ENCODE measurements at regions not wholly inside any gene's neighbourhood (a gene's known extent, or its start where the extent isn't known, plus 50 kb on each side); places are given as distances from the start of the nearest gene placed in this dataset.

- Histone ChIP-seq H3K18ac (ENCODE audit: low read length) (no peak overlapping the region), H3K4me1 (ENCODE audit: control insufficient read depth in 2 of 2, insufficient read depth in 1 of 2, low read depth in 1 of 2, low read length in 2 of 2) (no peaks in the 10 kb centered on the region), H2BK5ac (ENCODE audit: low read length) (no peak overlapping the region), H3K14ac (ENCODE audit: low read length) (no peak overlapping the region), H3K27me3 (ENCODE audit: control insufficient read depth in 3 of 3, insufficient read depth in 3 of 3, low read depth in 1 of 3, low read length in 3 of 3) (no peaks in the 10 kb centered on the region), H3K36me3 (replicated peaks in 1 of 2; ENCODE audit: control insufficient read depth in 2 of 2, insufficient read depth in 2 of 2, low read length in 2 of 2) (no peaks in the 10 kb centered on the region), H3K4me2 (ENCODE audit: insufficient read depth, low read length, poor library complexity, severe bottlenecking) (no peak overlapping the region), H3K9ac (ENCODE audit: low read depth, low read length, poor library complexity) (no peak overlapping the region), H3K27ac (replicated peaks; ENCODE audit: low read length) (no peak overlapping the region), H3K4ac (ENCODE audit: low read length) (no peak overlapping the region), H2AK5ac (ENCODE audit: low read depth, low read length) (no peak overlapping the region), H4K8ac (ENCODE audit: low read depth, low read length) (no peak overlapping the region), H4K91ac (ENCODE audit: low read depth, low read length, poor library complexity) (no peak overlapping the region), H3K4me3 (ENCODE audit: low read length in 2 of 2) (no peak overlapping the region), H2BK120ac (ENCODE audit: low read depth, low read length) (no peak overlapping the region), H2BK15ac (ENCODE audit: low read length) (no peak overlapping the region), H3K9me3 (replicated peaks in 1 of 2; ENCODE audit: control insufficient read depth in 2 of 2, insufficient read depth in 1 of 2, low read depth in 1 of 2, low read length in 2 of 2) (no peaks in the 10 kb centered on the region), H2AFZ (ENCODE audit: low read length) (no peak overlapping the region), H3K79me1 (ENCODE audit: low read depth, low read length) (no peaks in the 10 kb centered on the region), H3K23ac (ENCODE audit: low read depth, low read length, poor library complexity) (no peak overlapping the region), H2BK12ac (ENCODE audit: low read length) (no peak overlapping the region)
- no peak for DNase-seq (ENCODE audit: low spot score)
- no CpG with 5 or more reads among the region's 3 CpGs for WGBS, 2 donors (ENCODE audit: extremely low coverage in 2 of 2, insufficient read length in 2 of 2, insufficient replicate concordance in 1 of 2)
These were observed 665.2 kb downstream of the TOX3 start for GRCh38 chr16:51881731-51882130.

GRCh38 chr16:51880776-51881175, 666.2 kb downstream of the TOX3 start:
- no peak overlapping the region for H3K27ac ChIP-seq (replicated peaks; ENCODE audit: low read length)
- no peak for DNase-seq (ENCODE audit: low spot score)
- no CpG with 5 or more reads among the region's 4 CpGs for WGBS, 2 donors (ENCODE audit: extremely low coverage in 2 of 2, insufficient read length in 2 of 2, insufficient replicate concordance in 1 of 2)

GRCh38 chr16:51877686-51878085, 669.3 kb downstream of the TOX3 start:
- no peak overlapping the region for H3K18ac ChIP-seq (ENCODE audit: low read length)

More at GRCh38 chr16:51880776-51881175, 666.2 kb downstream of the TOX3 start:
- Histone ChIP-seq H3K4ac (ENCODE audit: low read length) (no peak overlapping the region), H3K4me1 (ENCODE audit: control insufficient read depth in 2 of 2, insufficient read depth in 1 of 2, low read depth in 1 of 2, low read length in 2 of 2) (no peaks in the 10 kb centered on the region), H3K9me3 (replicated peaks in 1 of 2; ENCODE audit: control insufficient read depth in 2 of 2, insufficient read depth in 1 of 2, low read depth in 1 of 2, low read length in 2 of 2) (no peaks in the 10 kb centered on the region), H3K27me3 (ENCODE audit: control insufficient read depth in 3 of 3, insufficient read depth in 3 of 3, low read depth in 1 of 3, low read length in 3 of 3) (no peaks in the 10 kb centered on the region), H2BK5ac (ENCODE audit: low read length) (no peak overlapping the region), H3K36me3 (replicated peaks in 1 of 2; ENCODE audit: control insufficient read depth in 2 of 2, insufficient read depth in 2 of 2, low read length in 2 of 2) (no peaks in the 10 kb centered on the region), H3K9ac (ENCODE audit: low read depth, low read length, poor library complexity) (no peak overlapping the region), H2BK12ac (ENCODE audit: low read length) (no peak overlapping the region), H2AK5ac (ENCODE audit: low read depth, low read length) (no peak overlapping the region), H3K79me1 (ENCODE audit: low read depth, low read length) (no peaks in the 10 kb centered on the region), H2AFZ (ENCODE audit: low read length) (no peak overlapping the region), H3K23ac (ENCODE audit: low read depth, low read length, poor library complexity) (no peak overlapping the region), H2BK120ac (ENCODE audit: low read depth, low read length) (no peak overlapping the region), H3K14ac (ENCODE audit: low read length) (no peak overlapping the region), H3K4me3 (ENCODE audit: low read length in 2 of 2) (no peak overlapping the region), H2BK15ac (ENCODE audit: low read length) (no peak overlapping the region), H3K4me2 (ENCODE audit: insufficient read depth, low read length, poor library complexity, severe bottlenecking) (no peak overlapping the region), H4K91ac (ENCODE audit: low read depth, low read length, poor library complexity) (no peak overlapping the region), H3K18ac (ENCODE audit: low read length) (no peak overlapping the region), H4K8ac (ENCODE audit: low read depth, low read length) (no peak overlapping the region)

GRCh38 chr16:51876934-51877333, 670.0 kb downstream of the TOX3 start:
- no CpG with 5 or more reads among the region's 3 CpGs for WGBS, 2 donors (ENCODE audit: extremely low coverage in 2 of 2, insufficient read length in 2 of 2, insufficient replicate concordance in 1 of 2)
- H3K4me2 ChIP-seq (ENCODE audit: insufficient read depth, low read length, poor library complexity, severe bottlenecking) = no peak overlapping the region
- H4K8ac ChIP-seq (ENCODE audit: low read depth, low read length) = no peak overlapping the region
- H2BK12ac ChIP-seq (ENCODE audit: low read length) = no peak overlapping the region
- no peaks in the 10 kb centered on the region for H3K27me3 ChIP-seq (ENCODE audit: control insufficient read depth in 3 of 3, insufficient read depth in 3 of 3, low read depth in 1 of 3, low read length in 3 of 3)
- no peaks in the 10 kb centered on the region for H3K36me3 ChIP-seq (replicated peaks in 1 of 2; ENCODE audit: control insufficient read depth in 2 of 2, insufficient read depth in 2 of 2, low read length in 2 of 2)
- no peak overlapping the region for H4K91ac ChIP-seq (ENCODE audit: low read depth, low read length, poor library complexity)
- peaks cover 0 to 1% of the 10 kb centered on the region in 2 donors for H3K4me1 ChIP-seq (ENCODE audit: control insufficient read depth in 2 of 2, insufficient read depth in 1 of 2, low read depth in 1 of 2, low read length in 2 of 2)
- no peak overlapping the region for H2AFZ ChIP-seq (ENCODE audit: low read length)
- H3K9me3 ChIP-seq (replicated peaks in 1 of 2; ENCODE audit: control insufficient read depth in 2 of 2, insufficient read depth in 1 of 2, low read depth in 1 of 2, low read length in 2 of 2) = no peaks in the 10 kb centered on the region
- no peak for DNase-seq (ENCODE audit: low spot score)
- no peak overlapping the region for H3K18ac ChIP-seq (ENCODE audit: low read length)
- no peak overlapping the region for H3K4me3 ChIP-seq (ENCODE audit: low read length in 2 of 2)
- no peak overlapping the region for H2AK5ac ChIP-seq (ENCODE audit: low read depth, low read length)
- H2BK15ac ChIP-seq (ENCODE audit: low read length) = no peak overlapping the region
- no peak overlapping the region for H3K23ac ChIP-seq (ENCODE audit: low read depth, low read length, poor library complexity)
- H3K4ac ChIP-seq (ENCODE audit: low read length) = no peak overlapping the region
- H3K79me1 ChIP-seq (ENCODE audit: low read depth, low read length) = no peaks in the 10 kb centered on the region
- no peak overlapping the region for H2BK120ac ChIP-seq (ENCODE audit: low read depth, low read length)
- H3K27ac ChIP-seq (replicated peaks; ENCODE audit: low read length) = no peak overlapping the region
- no peak overlapping the region for H2BK5ac ChIP-seq (ENCODE audit: low read length)
- H3K14ac ChIP-seq (ENCODE audit: low read length) = no peak overlapping the region
- H3K9ac ChIP-seq (ENCODE audit: low read depth, low read length, poor library complexity) = no peak overlapping the region

More at GRCh38 chr16:51877686-51878085, 669.3 kb downstream of the TOX3 start:
- Histone ChIP-seq H2BK5ac (ENCODE audit: low read length) (no peak overlapping the region), H2BK15ac (ENCODE audit: low read length) (no peak overlapping the region), H2BK12ac (ENCODE audit: low read length) (no peak overlapping the region), H3K4me2 (ENCODE audit: insufficient read depth, low read length, poor library complexity, severe bottlenecking) (no peak overlapping the region), H3K9me3 (replicated peaks in 1 of 2; ENCODE audit: control insufficient read depth in 2 of 2, insufficient read depth in 1 of 2, low read depth in 1 of 2, low read length in 2 of 2) (no peaks in the 10 kb centered on the region), H3K4me1 (ENCODE audit: control insufficient read depth in 2 of 2, insufficient read depth in 1 of 2, low read depth in 1 of 2, low read length in 2 of 2) (peaks cover 0 to 1% of the 10 kb centered on the region in 2 donors), H3K9ac (ENCODE audit: low read depth, low read length, poor library complexity) (no peak overlapping the region), H3K4me3 (ENCODE audit: low read length in 2 of 2) (no peak overlapping the region), H4K91ac (ENCODE audit: low read depth, low read length, poor library complexity) (no peak overlapping the region), H3K36me3 (replicated peaks in 1 of 2; ENCODE audit: control insufficient read depth in 2 of 2, insufficient read depth in 2 of 2, low read length in 2 of 2) (no peaks in the 10 kb centered on the region), H4K8ac (ENCODE audit: low read depth, low read length) (no peak overlapping the region), H3K79me1 (ENCODE audit: low read depth, low read length) (no peaks in the 10 kb centered on the region), H2AFZ (ENCODE audit: low read length) (no peak overlapping the region), H2BK120ac (ENCODE audit: low read depth, low read length) (no peak overlapping the region), H2AK5ac (ENCODE audit: low read depth, low read length) (no peak overlapping the region), H3K4ac (ENCODE audit: low read length) (no peak overlapping the region), H3K27me3 (ENCODE audit: control insufficient read depth in 3 of 3, insufficient read depth in 3 of 3, low read depth in 1 of 3, low read length in 3 of 3) (no peaks in the 10 kb centered on the region), H3K23ac (ENCODE audit: low read depth, low read length, poor library complexity) (no peak overlapping the region), H3K14ac (ENCODE audit: low read length) (no peak overlapping the region), H3K27ac (replicated peaks; ENCODE audit: low read length) (no peak overlapping the region)
- WGBS, 2 donors (ENCODE audit: extremely low coverage in 2 of 2, insufficient read length in 2 of 2, insufficient replicate concordance in 1 of 2) = no CpG with 5 or more reads among the region's 5 CpGs
- DNase-seq (ENCODE audit: low spot score) = no peak

Data from neuronal stem cell (in vitro differentiated cells).